ENCODE measurements at regions not wholly inside any gene's neighbourhood (a gene's known extent, or its start where the extent isn't known, plus 50 kb on each side); places are given as distances from the start of the nearest gene placed in this dataset.

DNA sequence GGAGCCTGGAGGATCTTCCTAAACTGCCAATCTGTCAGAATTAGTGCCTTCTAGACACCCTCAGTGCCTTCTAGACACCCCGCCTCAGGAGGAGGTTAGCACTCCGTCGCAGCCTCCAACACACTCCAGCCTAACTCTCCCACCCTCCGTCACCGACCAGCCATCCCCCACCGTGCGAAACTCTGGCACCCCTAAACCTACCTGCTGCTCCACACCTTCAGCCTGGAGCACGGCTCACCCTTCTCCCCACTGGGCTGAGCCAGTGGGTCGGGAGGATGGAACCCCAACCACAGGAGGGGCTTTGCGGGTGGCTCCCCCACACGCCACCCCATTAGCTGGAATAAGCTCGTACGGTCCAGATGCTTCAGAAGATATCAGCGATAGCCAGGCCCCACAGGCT, 468.9 kb upstream of the HS6ST1 start:
- DNase-seq: no peak

- no peak for DNase-seq
Observed at GRCh38 chr2:128788636-128789220, 470.1 kb upstream of the HS6ST1 start.

DNA sequence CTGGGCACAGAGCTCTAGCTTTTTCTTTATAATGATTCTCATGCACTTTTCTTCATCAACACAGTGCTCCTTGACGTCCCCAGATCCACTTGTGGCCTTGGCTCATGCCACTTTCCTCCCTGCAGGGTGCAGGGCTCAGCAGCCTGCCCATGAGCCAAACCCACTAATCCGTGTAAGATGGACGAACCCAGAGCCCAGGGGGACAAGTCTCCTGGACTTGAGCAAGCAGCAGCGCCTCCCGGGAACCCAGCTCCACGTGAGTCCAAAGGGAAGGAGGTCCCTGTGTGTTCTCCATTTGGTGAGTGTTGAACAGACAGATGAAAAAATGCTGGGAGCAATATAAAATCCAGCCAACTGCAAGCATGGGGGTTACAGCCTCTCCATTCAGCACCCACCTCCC, 470.6 kb upstream of the HS6ST1 start:
- DNase-seq: no peak

DNA sequence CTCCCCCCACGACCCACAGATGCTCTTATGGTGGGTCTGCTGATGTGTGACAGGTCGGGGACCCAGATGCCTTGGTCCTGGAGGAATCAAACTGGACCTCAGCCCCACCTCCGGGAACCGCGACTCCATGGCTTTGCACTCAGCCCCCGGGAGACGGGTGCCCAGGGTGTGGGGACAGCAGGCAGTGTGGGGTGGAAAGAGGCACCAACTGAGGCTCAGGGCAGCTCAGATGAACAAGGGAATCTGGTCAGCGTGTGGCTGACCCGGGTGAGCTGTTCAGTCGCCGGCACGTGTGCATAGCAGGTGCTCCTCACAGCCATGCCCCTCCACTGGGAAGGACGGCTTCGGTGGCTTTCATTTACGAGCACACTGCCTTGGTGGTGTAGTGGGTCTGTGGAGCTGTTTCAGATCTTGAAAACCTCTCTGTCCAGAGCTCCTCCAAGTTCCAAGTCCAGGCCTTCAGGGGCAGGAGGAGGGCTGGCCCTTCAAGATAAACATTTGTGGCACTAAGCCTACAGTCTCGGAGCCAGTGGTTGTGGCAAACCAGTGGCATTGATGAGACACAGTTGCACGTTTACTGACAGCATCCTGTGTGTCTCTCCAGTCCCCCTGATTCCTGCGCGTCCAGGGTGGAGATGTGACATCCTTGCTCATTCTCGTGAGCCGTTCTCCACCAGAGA, 471.2 kb upstream of the HS6ST1 start:
- no peak for DNase-seq

- DNase-seq: no peak
Observed at GRCh38 chr2:128790541-128791001, 471.9 kb upstream of the HS6ST1 start.

DNA sequence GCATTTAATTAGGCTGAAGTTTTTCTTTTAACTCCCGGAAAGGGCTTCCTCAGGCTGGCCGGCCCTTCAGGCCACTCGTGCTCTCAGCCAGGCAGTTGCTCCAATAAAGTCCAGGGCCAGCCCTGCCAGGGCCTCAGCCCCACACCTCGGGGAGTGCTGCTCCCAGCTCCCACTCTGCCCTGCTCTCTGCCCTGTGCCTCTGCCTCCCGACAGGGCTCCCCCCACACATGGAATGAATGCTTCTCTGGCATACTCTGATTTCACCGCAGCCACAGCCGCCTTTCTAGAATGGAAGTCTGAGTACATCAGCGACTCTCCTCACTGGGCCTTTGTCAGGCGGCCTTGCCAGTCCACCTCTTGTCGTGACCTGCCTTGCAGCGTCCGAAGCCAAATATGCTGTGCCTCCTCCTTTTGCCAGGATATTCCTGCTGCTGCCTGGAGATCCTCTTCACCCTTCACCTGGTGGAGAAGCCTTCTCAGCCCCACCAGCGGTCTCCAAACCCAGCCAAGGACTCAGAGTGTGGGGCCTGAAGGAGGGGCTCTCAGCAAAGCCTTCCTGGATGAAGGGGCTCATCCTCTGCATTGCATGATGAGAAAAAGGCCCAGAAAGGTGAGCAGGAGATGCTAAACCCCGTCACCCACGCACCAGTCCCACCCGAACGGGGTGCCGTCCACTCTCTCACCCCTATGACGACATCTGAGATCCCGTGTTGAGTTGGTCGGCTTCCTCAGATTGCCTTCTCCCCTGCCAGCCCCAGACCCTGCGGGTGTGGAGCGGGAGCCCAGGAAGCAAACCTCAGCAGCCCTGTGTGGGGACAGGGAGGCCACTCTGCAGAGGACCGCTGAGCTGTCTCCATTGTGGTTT, 472.7 kb upstream of the HS6ST1 start:
- DNase-seq: no peak

- DNase-seq: no peak
Observed at GRCh38 chr2:128791985-128792320, 473.3 kb upstream of the HS6ST1 start.

- no peak for DNase-seq
Observed at GRCh38 chr2:128792476-128793054, 473.9 kb upstream of the HS6ST1 start.

DNA sequence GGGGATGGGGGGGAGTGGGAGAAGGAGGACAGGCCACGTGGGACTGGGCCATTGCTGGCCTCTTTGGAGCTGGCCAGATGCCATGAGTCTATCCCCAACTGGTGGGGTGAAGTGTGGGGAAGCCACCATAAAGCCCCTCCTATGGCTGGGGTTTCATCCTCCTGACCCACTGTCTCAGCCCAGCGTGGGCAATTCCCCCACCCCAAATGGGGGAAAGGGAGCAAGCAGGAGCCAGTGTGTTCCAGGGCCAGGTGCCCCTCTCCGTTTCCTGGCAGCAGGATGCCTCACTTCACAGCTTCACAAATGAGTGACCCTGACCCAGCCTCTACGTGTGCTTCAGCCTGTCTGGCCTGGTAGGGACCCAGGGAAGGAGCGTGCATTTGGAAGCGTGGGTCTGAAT, 474.7 kb upstream of the HS6ST1 start:
- DNase-seq: no peak

GRCh38 chr2:128794285-128794684, 475.6 kb upstream of the HS6ST1 start:
- DNase-seq: no peak

- DNase-seq: no peak
Observed at GRCh38 chr2:128796321-128796720, 477.7 kb upstream of the HS6ST1 start.

- peak in 1 of 2 donors; percentile 7 for DNase-seq
Observed at GRCh38 chr2:128797092-128797491, 478.4 kb upstream of the HS6ST1 start.

DNA sequence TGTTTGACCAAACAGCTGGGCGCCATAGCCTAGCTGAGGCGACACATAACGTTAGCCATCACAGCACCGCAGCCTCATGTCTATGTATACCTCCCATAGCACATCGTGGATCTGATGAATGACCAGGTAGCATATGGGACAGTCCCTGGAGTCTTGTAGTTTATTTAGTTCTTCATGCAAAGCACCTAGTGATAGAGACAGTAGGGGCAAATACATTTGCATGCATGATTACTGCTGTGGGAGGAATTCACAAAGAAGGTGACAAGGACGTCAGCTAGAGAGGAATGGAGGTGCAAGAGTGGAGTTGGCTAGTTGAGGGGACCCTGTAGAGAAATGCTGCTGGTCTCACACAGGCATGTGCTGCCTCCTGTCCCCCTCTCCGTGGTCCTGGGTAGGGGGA, 478.9 kb upstream of the HS6ST1 start:
- DNase-seq: peak in 1 of 2 donors; percentile 2

DNA sequence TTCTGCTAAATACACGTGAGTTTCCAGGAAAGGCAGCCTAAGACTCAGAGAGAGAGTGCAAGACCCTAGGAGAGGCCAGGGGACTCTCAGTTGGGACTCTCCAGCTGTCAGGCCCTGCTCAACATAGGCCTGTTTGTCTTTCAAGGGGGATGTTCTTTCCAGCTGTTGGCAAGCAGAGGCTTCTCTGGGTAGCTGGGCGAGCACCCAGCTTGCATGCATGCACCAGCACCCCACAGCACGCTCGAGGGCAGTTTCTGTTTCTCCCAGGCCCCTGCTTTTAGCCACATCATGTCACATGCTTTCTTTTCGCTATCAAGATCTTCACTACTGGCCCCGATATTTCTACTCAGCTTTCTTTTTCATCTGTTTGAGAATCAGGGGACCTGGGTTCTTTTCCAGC, 479.3 kb upstream of the HS6ST1 start:
- DNase-seq: peak in 1 of 2 donors; percentile 2

GRCh38 chr2:128798502-128799283, 480.0 kb upstream of the HS6ST1 start:
- peak in 1 of 2 donors; percentile 5 for DNase-seq

DNA sequence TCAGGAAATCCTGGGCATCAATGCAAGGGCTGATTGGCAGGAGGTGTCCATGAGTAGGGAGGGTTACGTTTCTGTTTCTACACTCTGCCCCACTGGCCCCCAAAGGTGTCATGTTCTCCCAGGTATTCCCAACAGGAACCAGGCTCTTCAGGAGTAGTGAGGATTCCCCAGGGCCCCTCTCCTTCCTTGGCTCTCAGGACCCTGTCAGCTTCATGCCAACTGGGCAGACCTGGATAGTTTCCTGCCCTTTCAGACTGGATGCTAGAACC, 480.6 kb upstream of the HS6ST1 start:
- DNase-seq: no peak

- DNase-seq: no peak
Observed at GRCh38 chr2:128799730-128800129, 481.1 kb upstream of the HS6ST1 start.

DNA sequence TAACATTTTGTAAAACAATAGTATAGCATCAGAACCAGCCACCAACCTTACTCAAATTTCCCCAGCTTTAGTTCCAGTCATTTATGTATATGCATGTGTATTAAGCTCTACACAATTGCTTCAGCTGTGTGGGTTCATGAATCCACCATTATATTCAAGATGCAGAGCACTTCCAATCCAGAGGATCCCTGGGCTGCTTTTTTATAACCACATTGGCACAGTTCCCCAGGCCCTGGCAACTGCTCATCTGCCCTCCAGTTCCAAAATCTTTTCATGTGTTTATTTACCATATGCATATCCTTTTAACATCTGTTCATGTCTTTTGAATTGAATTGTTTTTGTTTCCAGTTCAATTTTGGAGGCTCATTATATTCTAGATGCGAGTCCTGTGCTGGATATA, 482.9 kb upstream of the HS6ST1 start:
- no peak for DNase-seq

DNA sequence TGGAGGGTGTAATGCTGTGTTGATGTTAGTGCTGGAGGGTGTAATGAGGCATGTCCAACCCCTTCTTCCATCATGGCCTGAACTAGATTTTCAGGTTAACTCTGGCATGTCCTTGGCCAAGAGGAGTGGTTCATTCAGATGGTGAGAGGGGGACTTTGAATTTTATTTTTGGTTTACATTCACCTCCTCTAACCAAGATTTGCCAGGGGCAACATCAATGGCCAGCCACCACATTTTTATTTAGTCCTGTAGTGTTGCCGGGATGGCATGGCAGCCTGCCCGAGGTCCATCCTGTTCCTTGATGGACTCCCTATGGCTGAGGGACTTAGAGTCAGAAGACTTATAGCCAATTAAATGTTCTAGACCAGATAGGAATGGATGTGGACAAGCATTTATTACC, 484.6 kb upstream of the HS6ST1 start:
- DNase-seq: no peak

- no peak for DNase-seq
Observed at GRCh38 chr2:128805237-128805636, 486.6 kb upstream of the HS6ST1 start.

DNA sequence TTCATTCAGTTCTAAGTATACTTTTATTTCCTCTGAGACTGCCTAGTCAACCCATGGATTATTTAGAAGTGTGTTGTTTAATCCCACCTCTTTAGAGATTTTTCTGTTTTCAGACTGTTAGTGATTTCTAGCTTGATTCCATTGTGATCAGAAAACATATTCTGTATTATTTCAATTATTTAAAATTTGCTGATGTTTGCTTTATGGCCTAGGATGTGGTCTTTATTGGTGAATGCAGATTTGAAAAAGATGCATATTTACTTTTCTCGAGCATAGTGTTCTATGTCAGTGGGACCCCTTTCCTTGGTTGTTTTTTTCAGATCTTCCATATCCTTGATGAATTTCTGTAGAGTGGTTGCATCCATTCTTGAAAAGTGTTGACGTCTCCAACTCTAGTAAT, 487.2 kb upstream of the HS6ST1 start:
- DNase-seq: no peak

DNA sequence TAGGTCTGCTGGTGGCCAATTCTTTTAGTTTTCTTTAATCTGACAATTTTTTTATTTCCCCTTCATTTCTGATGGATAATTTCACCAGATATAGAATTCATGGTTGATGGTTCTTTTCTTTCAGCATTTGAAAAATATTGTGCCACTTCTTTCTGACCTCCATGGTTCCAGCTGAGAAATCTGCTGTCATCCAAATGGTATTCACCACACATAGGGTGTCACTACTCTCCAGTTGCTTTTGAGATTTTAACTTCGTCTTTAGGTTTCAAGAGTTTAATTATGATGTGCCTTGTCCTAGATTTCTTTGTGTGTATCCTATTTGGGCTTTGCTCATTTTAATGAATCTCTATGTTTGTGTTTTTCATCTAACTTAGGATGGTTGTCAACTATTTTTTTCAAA, 488.6 kb upstream of the HS6ST1 start:
- DNase-seq: no peak

All from CD4-positive, alpha-beta T cell treated with Interleukin-4 for 1 hour (primary cell).